ENCODE measurements at regions not wholly inside any gene's neighbourhood (a gene's known extent, or its start where the extent isn't known, plus 50 kb on each side); places are given as distances from the start of the nearest gene placed in this dataset.

DNA sequence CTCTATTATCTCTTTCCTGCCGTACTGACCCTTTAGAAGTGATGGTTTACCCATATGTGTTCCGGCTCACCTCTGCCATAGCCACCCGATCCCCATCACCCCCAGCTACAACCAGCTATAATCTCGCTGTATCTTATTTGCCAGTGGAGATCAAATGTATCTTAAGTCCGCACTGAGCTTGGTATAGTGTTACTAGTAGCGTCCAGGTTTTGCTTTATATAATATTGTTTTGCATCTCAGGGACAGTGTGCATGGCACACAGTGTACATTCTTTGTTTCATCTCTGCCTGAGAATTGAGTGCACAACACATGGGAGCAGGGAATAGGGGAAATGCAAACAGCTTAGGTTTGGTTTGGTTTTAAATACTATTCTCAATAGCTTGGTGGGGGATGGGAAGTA lies 135.8 kb upstream of the SNX2 start:
- TF ChIP-seq, protein P1, sequence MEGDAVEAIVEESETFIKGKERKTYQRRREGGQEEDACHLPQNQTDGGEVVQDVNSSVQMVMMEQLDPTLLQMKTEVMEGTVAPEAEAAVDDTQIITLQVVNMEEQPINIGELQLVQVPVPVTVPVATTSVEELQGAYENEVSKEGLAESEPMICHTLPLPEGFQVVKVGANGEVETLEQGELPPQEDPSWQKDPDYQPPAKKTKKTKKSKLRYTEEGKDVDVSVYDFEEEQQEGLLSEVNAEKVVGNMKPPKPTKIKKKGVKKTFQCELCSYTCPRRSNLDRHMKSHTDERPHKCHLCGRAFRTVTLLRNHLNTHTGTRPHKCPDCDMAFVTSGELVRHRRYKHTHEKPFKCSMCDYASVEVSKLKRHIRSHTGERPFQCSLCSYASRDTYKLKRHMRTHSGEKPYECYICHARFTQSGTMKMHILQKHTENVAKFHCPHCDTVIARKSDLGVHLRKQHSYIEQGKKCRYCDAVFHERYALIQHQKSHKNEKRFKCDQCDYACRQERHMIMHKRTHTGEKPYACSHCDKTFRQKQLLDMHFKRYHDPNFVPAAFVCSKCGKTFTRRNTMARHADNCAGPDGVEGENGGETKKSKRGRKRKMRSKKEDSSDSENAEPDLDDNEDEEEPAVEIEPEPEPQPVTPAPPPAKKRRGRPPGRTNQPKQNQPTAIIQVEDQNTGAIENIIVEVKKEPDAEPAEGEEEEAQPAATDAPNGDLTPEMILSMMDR (IDR thresholded peaks at IDR 0.05) = no peak
- TF ChIP-seq POLR2A (IDR thresholded peaks at IDR 0.05) (no peak), POLR2AphosphoS5 (IDR thresholded peaks at IDR 0.05) (no peak), EP300 (IDR thresholded peaks at IDR 0.05; ENCODE audit: low read depth) (no peak)

Data from transverse colon (tissue), 4 donors.